ENCODE measurements at regions not wholly inside any gene's neighbourhood (a gene's known extent, or its start where the extent isn't known, plus 50 kb on each side); places are given as distances from the start of the nearest gene placed in this dataset.

- no peaks in the 10 kb centered on the region for H3K9me3 ChIP-seq (ENCODE audit: control insufficient read depth, insufficient read depth, low read depth, low read length)
- CTCF ChIA-PET, result no interaction called here
- no peaks in the 10 kb centered on the region for H3K36me3 ChIP-seq (ENCODE audit: control insufficient read depth in 2 of 2, insufficient read depth in 1 of 2, low read length in 2 of 2)
- H3K4me1 ChIP-seq (ENCODE audit: control insufficient read depth, insufficient read depth, low read length), result no peaks in the 10 kb centered on the region
- POLR2A ChIA-PET, result interaction anchor here (0.6 kb wide), 1 partner anchor 14 kb away, joined by 3 read pairs; no protein-coding TSS in a partner anchor
- TF ChIP-seq ZNF155 (tag by site-specific recombination; IDR thresholded peaks at IDR 0.05) (no peak), ZNF571 (tag by site-specific recombination; IDR thresholded peaks at IDR 0.05) (no peak), ZNF214 (tag by site-specific recombination; IDR thresholded peaks at IDR 0.05; ENCODE audit: borderline replicate concordance) (no peak), SP3 (tag by site-specific recombination; IDR thresholded peaks at IDR 0.05) (no peak), ZNF23 (tag by site-specific recombination; IDR thresholded peaks at IDR 0.05; ENCODE audit: borderline replicate concordance) (no peak), ZFP37 (tag by site-specific recombination; IDR thresholded peaks at IDR 0.05) (no peak), TCF7L2 (IDR thresholded peaks at IDR 0.05; ENCODE audit: borderline replicate concordance, low read depth, low read length) (no peak)
- TF ChIP-seq, protein P1, sequence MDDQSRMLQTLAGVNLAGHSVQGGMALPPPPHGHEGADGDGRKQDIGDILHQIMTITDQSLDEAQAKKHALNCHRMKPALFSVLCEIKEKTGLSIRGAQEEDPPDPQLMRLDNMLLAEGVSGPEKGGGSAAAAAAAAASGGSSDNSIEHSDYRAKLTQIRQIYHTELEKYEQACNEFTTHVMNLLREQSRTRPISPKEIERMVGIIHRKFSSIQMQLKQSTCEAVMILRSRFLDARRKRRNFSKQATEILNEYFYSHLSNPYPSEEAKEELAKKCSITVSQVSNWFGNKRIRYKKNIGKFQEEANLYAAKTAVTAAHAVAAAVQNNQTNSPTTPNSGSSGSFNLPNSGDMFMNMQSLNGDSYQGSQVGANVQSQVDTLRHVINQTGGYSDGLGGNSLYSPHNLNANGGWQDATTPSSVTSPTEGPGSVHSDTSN (CRISPR knock-in tag; IDR thresholded peaks at IDR 0.05), result no peak
- H3K27ac ChIP-seq (ENCODE audit: extremely low read depth, low read depth, low read length), result no peak overlapping the region
- H3K4me3 ChIP-seq (ENCODE audit: low read depth, low read length), result no peak overlapping the region
Measured at GRCh38 chr2:238600506-238601432, 174.0 kb downstream of the ASB1 start.

- CTCF ChIA-PET, result no interaction called here
- H3K9me3 ChIP-seq (ENCODE audit: control insufficient read depth, insufficient read depth, low read depth, low read length), result no peaks in the 10 kb centered on the region
- no peaks in the 10 kb centered on the region for H3K36me3 ChIP-seq (ENCODE audit: control insufficient read depth in 2 of 2, insufficient read depth in 1 of 2, low read length in 2 of 2)
- H3K4me1 ChIP-seq (ENCODE audit: control insufficient read depth, insufficient read depth, low read length), result no peaks in the 10 kb centered on the region
- POLR2A ChIA-PET, result interaction anchor here (0.6 kb wide), 1 partner anchor 15 kb away, joined by 3 read pairs; no protein-coding TSS in a partner anchor
- H3K4me3 ChIP-seq (ENCODE audit: low read depth, low read length), result no peak overlapping the region
- H3K27ac ChIP-seq (ENCODE audit: extremely low read depth, low read depth, low read length), result no peak overlapping the region
- TF ChIP-seq ZNF48 (tag by site-specific recombination; IDR thresholded peaks at IDR 0.05) (no peak), ZBTB8A (tag by site-specific recombination; IDR thresholded peaks at IDR 0.05) (no peak), ZNF394 (tag by site-specific recombination; IDR thresholded peaks at IDR 0.05; ENCODE audit: borderline replicate concordance) (no peak), ZNF398 (tag by site-specific recombination; IDR thresholded peaks at IDR 0.05) (no peak), ZNF157 (tag by site-specific recombination; IDR thresholded peaks at IDR 0.05) (no peak), ZNF292 (tag by site-specific recombination; IDR thresholded peaks at IDR 0.05; ENCODE audit: borderline replicate concordance, low read depth) (no peak), SP2 (tag by site-specific recombination; IDR thresholded peaks at IDR 0.05) (no peak), MEIS1 (CRISPR knock-in tag; IDR thresholded peaks at IDR 0.05; ENCODE audit: borderline replicate concordance) (no peak), ZNF585B (tag by site-specific recombination; IDR thresholded peaks at IDR 0.05) (no peak), ZNF350 (tag by site-specific recombination; IDR thresholded peaks at IDR 0.05) (no peak)
- TF ChIP-seq, protein P2, sequence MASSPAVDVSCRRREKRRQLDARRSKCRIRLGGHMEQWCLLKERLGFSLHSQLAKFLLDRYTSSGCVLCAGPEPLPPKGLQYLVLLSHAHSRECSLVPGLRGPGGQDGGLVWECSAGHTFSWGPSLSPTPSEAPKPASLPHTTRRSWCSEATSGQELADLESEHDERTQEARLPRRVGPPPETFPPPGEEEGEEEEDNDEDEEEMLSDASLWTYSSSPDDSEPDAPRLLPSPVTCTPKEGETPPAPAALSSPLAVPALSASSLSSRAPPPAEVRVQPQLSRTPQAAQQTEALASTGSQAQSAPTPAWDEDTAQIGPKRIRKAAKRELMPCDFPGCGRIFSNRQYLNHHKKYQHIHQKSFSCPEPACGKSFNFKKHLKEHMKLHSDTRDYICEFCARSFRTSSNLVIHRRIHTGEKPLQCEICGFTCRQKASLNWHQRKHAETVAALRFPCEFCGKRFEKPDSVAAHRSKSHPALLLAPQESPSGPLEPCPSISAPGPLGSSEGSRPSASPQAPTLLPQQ (tag by site-specific recombination; IDR thresholded peaks at IDR 0.05), result no peak
- TF ChIP-seq, protein P3, sequence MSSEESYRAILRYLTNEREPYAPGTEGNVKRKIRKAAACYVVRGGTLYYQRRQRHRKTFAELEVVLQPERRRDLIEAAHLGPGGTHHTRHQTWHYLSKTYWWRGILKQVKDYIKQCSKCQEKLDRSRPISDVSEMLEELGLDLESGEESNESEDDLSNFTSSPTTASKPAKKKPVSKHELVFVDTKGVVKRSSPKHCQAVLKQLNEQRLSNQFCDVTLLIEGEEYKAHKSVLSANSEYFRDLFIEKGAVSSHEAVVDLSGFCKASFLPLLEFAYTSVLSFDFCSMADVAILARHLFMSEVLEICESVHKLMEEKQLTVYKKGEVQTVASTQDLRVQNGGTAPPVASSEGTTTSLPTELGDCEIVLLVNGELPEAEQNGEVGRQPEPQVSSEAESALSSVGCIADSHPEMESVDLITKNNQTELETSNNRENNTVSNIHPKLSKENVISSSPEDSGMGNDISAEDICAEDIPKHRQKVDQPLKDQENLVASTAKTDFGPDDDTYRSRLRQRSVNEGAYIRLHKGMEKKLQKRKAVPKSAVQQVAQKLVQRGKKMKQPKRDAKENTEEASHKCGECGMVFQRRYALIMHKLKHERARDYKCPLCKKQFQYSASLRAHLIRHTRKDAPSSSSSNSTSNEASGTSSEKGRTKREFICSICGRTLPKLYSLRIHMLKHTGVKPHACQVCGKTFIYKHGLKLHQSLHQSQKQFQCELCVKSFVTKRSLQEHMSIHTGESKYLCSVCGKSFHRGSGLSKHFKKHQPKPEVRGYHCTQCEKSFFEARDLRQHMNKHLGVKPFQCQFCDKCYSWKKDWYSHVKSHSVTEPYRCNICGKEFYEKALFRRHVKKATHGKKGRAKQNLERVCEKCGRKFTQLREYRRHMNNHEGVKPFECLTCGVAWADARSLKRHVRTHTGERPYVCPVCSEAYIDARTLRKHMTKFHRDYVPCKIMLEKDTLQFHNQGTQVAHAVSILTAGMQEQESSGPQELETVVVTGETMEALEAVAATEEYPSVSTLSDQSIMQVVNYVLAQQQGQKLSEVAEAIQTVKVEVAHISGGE (tag by site-specific recombination; conservative IDR thresholded peaks at IDR 0.05; ENCODE audit: low read depth), result no peak
- TF ChIP-seq, protein P4, sequence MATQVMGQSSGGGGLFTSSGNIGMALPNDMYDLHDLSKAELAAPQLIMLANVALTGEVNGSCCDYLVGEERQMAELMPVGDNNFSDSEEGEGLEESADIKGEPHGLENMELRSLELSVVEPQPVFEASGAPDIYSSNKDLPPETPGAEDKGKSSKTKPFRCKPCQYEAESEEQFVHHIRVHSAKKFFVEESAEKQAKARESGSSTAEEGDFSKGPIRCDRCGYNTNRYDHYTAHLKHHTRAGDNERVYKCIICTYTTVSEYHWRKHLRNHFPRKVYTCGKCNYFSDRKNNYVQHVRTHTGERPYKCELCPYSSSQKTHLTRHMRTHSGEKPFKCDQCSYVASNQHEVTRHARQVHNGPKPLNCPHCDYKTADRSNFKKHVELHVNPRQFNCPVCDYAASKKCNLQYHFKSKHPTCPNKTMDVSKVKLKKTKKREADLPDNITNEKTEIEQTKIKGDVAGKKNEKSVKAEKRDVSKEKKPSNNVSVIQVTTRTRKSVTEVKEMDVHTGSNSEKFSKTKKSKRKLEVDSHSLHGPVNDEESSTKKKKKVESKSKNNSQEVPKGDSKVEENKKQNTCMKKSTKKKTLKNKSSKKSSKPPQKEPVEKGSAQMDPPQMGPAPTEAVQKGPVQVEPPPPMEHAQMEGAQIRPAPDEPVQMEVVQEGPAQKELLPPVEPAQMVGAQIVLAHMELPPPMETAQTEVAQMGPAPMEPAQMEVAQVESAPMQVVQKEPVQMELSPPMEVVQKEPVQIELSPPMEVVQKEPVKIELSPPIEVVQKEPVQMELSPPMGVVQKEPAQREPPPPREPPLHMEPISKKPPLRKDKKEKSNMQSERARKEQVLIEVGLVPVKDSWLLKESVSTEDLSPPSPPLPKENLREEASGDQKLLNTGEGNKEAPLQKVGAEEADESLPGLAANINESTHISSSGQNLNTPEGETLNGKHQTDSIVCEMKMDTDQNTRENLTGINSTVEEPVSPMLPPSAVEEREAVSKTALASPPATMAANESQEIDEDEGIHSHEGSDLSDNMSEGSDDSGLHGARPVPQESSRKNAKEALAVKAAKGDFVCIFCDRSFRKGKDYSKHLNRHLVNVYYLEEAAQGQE (tag by site-specific recombination; IDR thresholded peaks at IDR 0.05), result no peak
Measured at GRCh38 chr2:238601433-238602222, 174.9 kb downstream of the ASB1 start.
